GM18951 (cell line): ENCODE measurements at regions not wholly inside any gene's neighbourhood (a gene's known extent, or its start where the extent isn't known, plus 50 kb on each side); places are given as distances from the start of the nearest gene placed in this dataset.

Source experiments
- POLR2A ChIP-seq: IDR thresholded peaks from 4 replicates; pipeline ENCODE4 v1.6.1; 2011; ENCODE audit warnings: mild to moderate bottlenecking; ENCODE audit not compliant: insufficient read length, insufficient read depth; ENCODE audit errors: extremely low read depth
- in situ Hi-C: fragments of 300-500 bp; cut with MboI; formaldehyde crosslinking; loops from one replicate; pipeline ENCODE4 v1.12.0; 2022; ENCODE audit warnings: low sequenced_read_pairs, mixed read lengths, inconsistent platforms; ENCODE audit not compliant: unreplicated experiment

GRCh38 chr14:87187786-87188185 lies 805.2 kb downstream of the GALC start:
- TF ChIP-seq POLR2A, result no peak
- in situ Hi-C loops, result no loop called here

GRCh38 chr14:87186737-87187136 lies 806.2 kb downstream of the GALC start:
- in situ Hi-C loops, result no loop called here
- TF ChIP-seq POLR2A, result no peak

- in situ Hi-C loops, result no loop called here
- no peak for TF ChIP-seq POLR2A
Observed at GRCh38 chr14:87185961-87186560, 806.9 kb downstream of the GALC start.

GRCh38 chr14:87184180-87184579 lies 808.8 kb downstream of the GALC start:
- in situ Hi-C loops, result no loop called here

GRCh38 chr14:87181288-87181687 lies 811.7 kb downstream of the GALC start:
- in situ Hi-C loops, result no loop called here
- no peak for TF ChIP-seq POLR2A

More at GRCh38 chr14:87184180-87184579, 808.8 kb downstream of the GALC start:
- TF ChIP-seq POLR2A, result no peak

- in situ Hi-C loops, result no loop called here
- no peak for TF ChIP-seq POLR2A
Observed at GRCh38 chr14:87179936-87180335, 813.0 kb downstream of the GALC start.

GRCh38 chr14:87178277-87178676 lies 814.7 kb downstream of the GALC start:
- no peak for TF ChIP-seq POLR2A
- in situ Hi-C loops, result no loop called here

GRCh38 chr14:87175175-87175574 lies 817.8 kb downstream of the GALC start:
- in situ Hi-C loops, result no loop called here
- TF ChIP-seq POLR2A, result no peak

- no peak for TF ChIP-seq POLR2A
- in situ Hi-C loops, result no loop called here
Observed at GRCh38 chr14:87171141-87171540, 821.8 kb downstream of the GALC start.

GRCh38 chr14:87170179-87170578 lies 822.8 kb downstream of the GALC start:
- in situ Hi-C loops, result no loop called here
- TF ChIP-seq POLR2A, result no peak

- no peak for TF ChIP-seq POLR2A
- in situ Hi-C loops, result no loop called here
Observed at GRCh38 chr14:87169362-87169761, 823.6 kb downstream of the GALC start.

- in situ Hi-C loops, result no loop called here
- TF ChIP-seq POLR2A, result no peak
Observed at GRCh38 chr14:87161502-87161901, 831.5 kb downstream of the GALC start.

- no peak for TF ChIP-seq POLR2A
- in situ Hi-C loops, result no loop called here
Observed at GRCh38 chr14:87160989-87161388, 832.0 kb downstream of the GALC start.

GRCh38 chr14:87158283-87158682 lies 834.7 kb downstream of the GALC start:
- no peak for TF ChIP-seq POLR2A
- in situ Hi-C loops, result no loop called here

- no peak for TF ChIP-seq POLR2A
- in situ Hi-C loops, result no loop called here
Observed at GRCh38 chr14:87156878-87157277, 836.1 kb downstream of the GALC start.
